GM12891 (cell line): ENCODE measurements at regions not wholly inside any gene's neighbourhood (a gene's known extent, or its start where the extent isn't known, plus 50 kb on each side); places are given as distances from the start of the nearest gene placed in this dataset.

Experiments
- DNase-seq: peaks from one replicate; pipeline ENCODE4 v3.0.0; 2011; ENCODE audit warnings: low spot score; ENCODE audit not compliant: insufficient read length
- FAIRE-seq: peaks from 2 replicates; lab custom pipeline; 2011; peaks lifted over from hg19 to GRCh38; lab: Jason Lieb, UNC
- PAX5 ChIP-seq: IDR thresholded peaks from 2 replicates; pipeline ENCODE4 v1.6.1; 2011; ENCODE audit warnings: low read length, moderate library complexity, mild to moderate bottlenecking; ENCODE audit not compliant: insufficient read depth, severe bottlenecking
- POLR2A ChIP-seq: IDR thresholded peaks from 2 replicates; pipeline ENCODE4 v1.6.1; 2011; ENCODE audit warnings: low read depth, low read length, control low read depth
- POLR2AphosphoS5 ChIP-seq: IDR thresholded peaks from 2 replicates; pipeline ENCODE4 v1.6.1; 2011; ENCODE audit warnings: low read depth, low read length, control low read depth
- POU2F2 ChIP-seq: IDR thresholded peaks from 2 replicates; pipeline ENCODE4 v1.6.1; 2011; ENCODE audit warnings: low read depth, mild to moderate bottlenecking, control low read depth, low read length, moderate library complexity
- SPI1 ChIP-seq: IDR thresholded peaks from 2 replicates; pipeline ENCODE4 v1.6.1; 2011; ENCODE audit warnings: low read depth, low read length, control low read depth
- TAF1 ChIP-seq: IDR thresholded peaks from 2 replicates; pipeline ENCODE4 v1.6.1; 2011; ENCODE audit warnings: low read depth, low read length, control low read depth

DNA sequence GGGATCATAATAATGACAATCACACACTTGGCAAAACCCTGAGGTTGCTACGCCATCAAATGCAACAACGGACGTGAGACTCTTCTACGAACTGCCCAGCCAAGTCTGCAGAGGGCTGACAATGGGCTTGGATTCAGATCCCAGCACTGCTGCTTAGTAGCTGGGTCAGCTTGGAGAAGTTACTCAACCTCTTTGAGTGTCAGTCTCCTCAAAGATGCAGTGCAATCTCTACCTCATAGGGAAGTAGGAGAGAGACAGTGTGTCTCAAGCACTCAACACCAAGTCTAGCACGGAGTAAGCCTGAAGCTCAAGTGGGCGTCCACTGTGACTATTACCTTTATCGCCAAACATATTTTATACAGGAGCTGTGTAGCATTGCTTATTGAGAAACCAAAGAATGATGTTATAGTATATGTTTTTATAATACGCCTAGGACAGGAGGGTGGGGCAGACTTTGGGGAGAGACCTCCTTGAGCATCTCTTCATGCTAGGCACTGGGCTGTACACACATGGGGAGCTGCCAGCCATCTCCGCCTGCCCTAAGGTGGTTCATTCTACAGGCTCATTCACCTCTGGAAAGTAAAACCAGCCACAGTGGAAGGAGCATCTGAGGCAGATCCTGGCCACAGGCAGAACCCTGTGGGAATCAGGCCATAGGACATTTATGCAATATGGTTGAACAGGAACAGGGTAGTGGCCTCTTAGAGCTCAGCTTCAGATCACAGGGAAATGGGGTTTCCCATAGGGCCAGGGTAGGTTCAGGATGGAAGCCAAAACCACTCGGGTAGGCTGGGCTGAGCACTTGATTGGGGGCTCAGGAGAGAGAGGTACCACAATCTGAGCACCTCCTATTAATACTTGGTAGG, 160.2 kb downstream of the MRPL14 start:
- no peak for TF ChIP-seq PAX5
- no peak for TF ChIP-seq SPI1
- TF ChIP-seq TAF1 = no peak
- DNase-seq (no peak), FAIRE-seq (no peak)

DNA sequence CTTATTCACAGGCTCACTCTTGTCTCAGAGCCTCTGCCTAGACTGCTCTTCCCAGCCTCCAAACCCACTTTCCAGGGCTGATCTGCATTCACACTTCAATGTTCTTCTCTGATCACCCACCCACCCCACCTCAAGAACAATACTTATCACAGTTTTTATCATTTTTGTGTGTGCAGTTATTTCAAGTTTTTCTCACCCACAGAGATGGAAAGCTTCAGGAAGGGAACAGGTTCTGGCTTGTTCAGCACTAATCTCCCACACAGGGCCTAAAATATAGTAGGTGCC, 160.9 kb downstream of the MRPL14 start:
- FAIRE-seq = no peak
- no peak for DNase-seq
- TF ChIP-seq POLR2A (no peak), POLR2AphosphoS5 (no peak), PAX5 (no peak), SPI1 (no peak), TAF1 (no peak)

DNA sequence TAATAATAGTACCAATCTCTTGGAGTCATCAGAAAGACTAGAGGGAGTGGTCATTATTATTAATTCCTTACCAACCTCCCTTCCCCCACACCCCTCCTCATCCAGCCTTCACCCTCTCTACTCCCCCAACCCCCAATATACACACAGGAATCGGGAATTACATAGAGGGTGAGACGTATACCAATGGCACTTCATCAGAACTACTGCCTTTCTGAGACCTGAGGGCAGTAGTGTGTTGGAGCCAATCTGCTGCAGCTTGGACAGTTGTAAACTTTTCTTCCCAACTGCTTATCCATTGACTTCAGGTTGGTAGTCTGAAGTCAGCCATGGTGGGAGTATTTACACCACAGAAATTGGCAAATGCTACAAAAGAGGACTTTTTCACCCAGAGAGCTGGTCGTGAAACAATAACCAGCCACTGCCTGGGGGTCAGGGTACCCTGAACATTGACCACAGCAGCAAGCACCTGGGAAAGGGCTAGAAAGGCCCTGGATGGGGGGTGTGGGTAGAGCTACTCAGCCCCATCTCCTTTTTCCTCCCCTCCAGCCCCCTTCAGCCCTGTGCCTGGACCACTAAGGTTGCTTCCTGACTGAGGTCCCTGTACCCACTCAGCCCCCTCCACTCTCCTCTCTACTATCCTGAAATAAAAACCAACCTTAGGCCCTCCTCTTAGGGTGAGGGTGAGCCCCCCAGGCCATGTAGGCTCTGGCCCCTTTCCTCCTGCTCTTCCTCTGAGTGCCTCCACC, 161.5 kb downstream of the MRPL14 start:
- no peak for FAIRE-seq
- no peak for DNase-seq
- no peak for TF ChIP-seq POLR2A
- TF ChIP-seq POLR2AphosphoS5 = no peak
- no peak for TF ChIP-seq PAX5
- TF ChIP-seq TAF1 = no peak

DNA sequence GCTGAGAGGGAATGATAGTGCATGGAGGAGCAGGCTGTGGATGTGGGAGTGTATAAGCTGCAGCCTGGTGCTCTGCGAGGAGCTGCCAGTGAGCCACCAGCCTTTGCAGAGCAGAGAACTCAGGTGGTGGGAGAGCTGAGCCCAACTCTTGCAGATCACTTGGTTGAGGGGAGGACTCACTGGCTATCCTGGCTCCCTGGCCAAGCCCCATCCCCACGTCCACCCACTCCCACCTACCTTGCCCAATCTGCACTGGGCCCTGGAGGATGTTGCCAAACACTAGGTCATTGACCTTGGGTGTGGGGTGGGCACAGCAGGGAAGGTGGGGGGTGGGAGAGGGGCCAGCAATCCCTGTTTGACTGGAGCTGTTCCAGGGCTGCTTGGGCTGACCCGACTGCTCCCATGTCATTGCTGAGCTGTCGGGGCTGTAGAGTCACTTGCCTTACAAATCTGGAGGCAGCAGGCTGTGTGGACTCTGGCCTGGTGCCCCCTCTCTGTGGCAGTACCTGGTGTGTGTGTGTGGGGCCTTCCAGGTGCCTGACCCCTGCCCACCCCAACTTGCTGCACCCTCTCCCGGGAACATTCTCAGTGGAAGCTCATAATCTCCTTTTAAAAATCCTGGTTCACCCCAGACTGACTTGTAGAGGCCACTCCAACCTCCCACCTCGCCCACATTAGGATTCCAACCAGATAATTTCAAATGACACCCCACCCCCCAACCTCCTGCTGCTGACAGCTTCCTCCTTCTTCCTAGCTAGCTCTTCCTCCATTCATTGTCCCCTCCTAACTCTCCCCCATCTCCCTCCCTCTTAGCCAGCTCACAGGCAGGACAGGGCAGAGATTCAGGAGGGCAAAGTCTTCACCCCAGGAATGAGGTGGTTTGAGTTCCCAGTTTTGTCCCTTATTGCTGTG, 162.3 kb downstream of the MRPL14 start:
- no peak for FAIRE-seq
- TF ChIP-seq POU2F2 (no peak), TAF1 (no peak), SPI1 (no peak), PAX5 (no peak), POLR2A (no peak)
- DNase-seq = no peak

DNA sequence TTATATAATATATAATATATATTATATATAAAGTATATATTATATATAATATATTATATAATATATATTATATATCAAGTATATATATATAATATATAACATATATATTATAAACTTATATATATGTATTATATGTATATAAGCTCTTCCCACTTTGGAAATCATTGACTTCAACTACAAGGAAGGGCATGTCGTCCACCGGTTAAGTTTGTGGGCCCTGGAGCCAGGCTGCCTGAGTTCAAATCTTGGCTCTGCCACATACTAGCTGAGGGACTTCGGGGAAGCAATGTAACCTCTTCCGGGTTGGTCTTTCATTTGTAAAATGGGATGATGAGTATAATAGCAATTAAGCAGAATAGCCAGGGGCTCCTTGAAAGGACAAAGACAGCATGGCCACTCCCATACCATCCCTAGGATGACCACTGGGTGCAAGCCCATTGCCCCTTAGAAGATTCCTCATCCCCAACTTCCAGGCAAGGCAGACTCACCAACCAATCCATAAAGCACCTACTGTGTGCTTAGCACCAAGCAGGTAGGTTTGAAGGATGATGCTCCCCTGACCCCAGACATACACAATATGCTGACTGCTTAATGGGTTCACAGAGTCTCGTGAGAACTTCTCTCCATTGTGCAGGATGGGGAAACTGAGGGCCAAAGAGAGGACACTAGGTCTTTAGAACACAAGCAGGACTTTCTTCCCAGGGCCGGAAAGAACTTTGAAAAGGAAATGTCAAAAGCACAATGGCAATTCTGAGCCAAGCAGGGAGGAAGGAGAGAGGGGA, 163.2 kb downstream of the MRPL14 start:
- FAIRE-seq (no peak), DNase-seq (no peak)
- TF ChIP-seq POLR2A (no peak), POU2F2 (no peak), SPI1 (no peak), TAF1 (no peak), POLR2AphosphoS5 (no peak), PAX5 (no peak)

DNA sequence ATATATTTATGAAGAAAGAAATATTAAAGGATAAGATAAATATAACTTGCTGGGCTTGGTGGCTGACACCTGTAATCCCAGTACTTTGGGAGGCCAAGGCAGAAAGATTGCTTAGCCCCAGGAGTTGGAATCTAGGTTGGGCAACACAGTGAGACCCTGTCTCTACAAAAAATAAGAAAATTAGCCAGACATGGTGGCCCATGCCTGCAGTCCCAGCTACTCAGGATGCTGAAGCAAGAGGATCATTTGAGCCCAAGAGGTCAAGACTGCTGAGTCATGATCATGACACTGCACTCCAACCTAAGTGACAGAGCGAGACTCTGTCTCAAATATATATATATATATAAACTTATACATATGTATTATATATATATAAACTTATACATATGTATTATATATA, 164.0 kb downstream of the MRPL14 start:
- DNase-seq (no peak), FAIRE-seq (no peak)
- no peak for TF ChIP-seq POU2F2
- no peak for TF ChIP-seq SPI1
- TF ChIP-seq TAF1 = no peak
- TF ChIP-seq PAX5 = no peak
- TF ChIP-seq POLR2AphosphoS5 = no peak
- TF ChIP-seq POLR2A = no peak

DNA sequence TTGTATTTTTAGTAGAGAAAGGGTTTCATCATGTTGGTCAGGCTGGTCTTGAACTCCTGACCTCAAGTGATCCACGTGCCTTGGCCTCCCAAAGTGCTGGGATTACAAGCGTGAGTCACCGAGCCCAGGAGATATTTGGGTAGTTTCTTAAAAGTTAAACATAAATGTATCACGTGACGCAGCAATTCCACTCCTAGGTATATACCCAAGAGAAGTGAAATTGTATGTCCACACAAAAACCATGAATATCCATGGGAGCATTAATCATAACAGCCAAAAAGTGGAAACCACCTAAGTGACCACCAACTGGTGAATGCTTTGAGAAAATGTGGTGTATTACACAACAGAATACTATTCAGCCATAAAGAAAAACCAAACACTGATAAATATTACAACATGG, 164.8 kb downstream of the MRPL14 start:
- TF ChIP-seq POU2F2 (no peak), TAF1 (no peak), POLR2AphosphoS5 (no peak), SPI1 (no peak), POLR2A (no peak), PAX5 (no peak)
- FAIRE-seq = peak; percentile 60
- no peak for DNase-seq

DNA sequence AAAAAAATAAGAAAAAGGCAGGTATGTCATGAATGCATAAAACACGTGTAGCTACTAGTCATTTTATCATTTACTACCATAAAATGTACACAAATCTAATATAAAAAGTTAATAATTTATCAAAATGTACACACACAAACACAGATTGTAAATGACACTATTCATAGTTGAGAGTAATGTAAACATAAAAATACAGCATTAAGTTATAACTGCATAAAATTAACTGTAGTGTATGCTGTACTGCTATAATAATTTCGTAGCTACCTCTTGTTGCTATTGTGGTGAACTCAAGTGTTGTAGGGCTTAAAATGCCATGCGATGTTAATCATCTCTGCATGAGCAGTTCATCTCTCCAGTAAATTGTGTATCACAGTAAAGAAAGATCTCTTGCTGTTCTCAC, 170.0 kb downstream of the MRPL14 start:
- DNase-seq = no peak
- no peak for TF ChIP-seq POLR2A
- no peak for FAIRE-seq

DNA sequence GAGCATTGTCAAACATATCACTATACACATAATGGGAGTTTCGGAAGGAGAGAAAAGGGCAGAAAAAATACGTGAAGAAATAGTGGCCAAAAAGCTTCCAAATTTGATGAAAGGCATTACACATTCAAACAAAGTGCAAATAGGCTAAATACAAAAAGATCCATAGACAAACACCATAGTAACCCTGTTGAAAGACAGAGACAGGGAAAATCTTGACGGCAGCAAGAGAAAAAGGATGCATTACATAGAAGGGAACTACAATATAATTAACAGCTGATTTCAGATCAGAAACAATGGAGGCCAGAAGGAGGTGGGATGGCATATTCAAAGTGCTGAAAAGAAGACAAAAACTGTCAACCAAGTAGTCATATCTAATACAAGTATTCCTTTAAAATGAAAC, 170.8 kb downstream of the MRPL14 start:
- TF ChIP-seq SPI1 (no peak), POU2F2 (no peak), POLR2AphosphoS5 (no peak), TAF1 (no peak), PAX5 (no peak), POLR2A (no peak)
- DNase-seq = no peak
- no peak for FAIRE-seq
